ENCODE measurements at regions not wholly inside any gene's neighbourhood (a gene's known extent, or its start where the extent isn't known, plus 50 kb on each side); places are given as distances from the start of the nearest gene placed in this dataset.
A peak's percentile ranks its signal among the peaks of the same experiment; 100 is the strongest.
"Not testable (repeated sequence)": the region's sequence is repeated elsewhere in the genome, so short reads cannot be mapped to it uniquely, and the experiment has no call there.

GRCh38 chr3:163555918-163556317, 1522.4 kb downstream of the SI start:
- no peak for DNase-seq (ENCODE audit: low read depth, low spot score)

GRCh38 chr3:163552659-163552966, 1525.7 kb downstream of the SI start:
- no peak for DNase-seq (ENCODE audit: low read depth, low spot score)

GRCh38 chr3:163551915-163552658, 1526.2 kb downstream of the SI start:
- not testable (repeated sequence) for DNase-seq (ENCODE audit: low read depth, low spot score)

GRCh38 chr3:163548015-163548414, 1530.3 kb downstream of the SI start:
- no peak for DNase-seq (ENCODE audit: low read depth, low spot score)

- no peak for DNase-seq (ENCODE audit: low read depth, low spot score)
These were observed 1531.1 kb downstream of the SI start for GRCh38 chr3:163547014-163547685.

- DNase-seq (ENCODE audit: low read depth, low spot score), result no peak
These were observed 1534.6 kb downstream of the SI start for GRCh38 chr3:163543662-163544061.

GRCh38 chr3:163541629-163542028, 1536.7 kb downstream of the SI start:
- no peak for DNase-seq (ENCODE audit: low read depth, low spot score)

- no peak for DNase-seq (ENCODE audit: low read depth, low spot score)
These were observed 1539.9 kb downstream of the SI start for GRCh38 chr3:163538387-163538786.

GRCh38 chr3:163533381-163533780, 1544.9 kb downstream of the SI start:
- no peak for DNase-seq (ENCODE audit: low read depth, low spot score)

- no peak for DNase-seq (ENCODE audit: low read depth, low spot score)
These were observed 1554.9 kb downstream of the SI start for GRCh38 chr3:163523375-163523774.

GRCh38 chr3:163521261-163521660, 1557.0 kb downstream of the SI start:
- no peak for DNase-seq (ENCODE audit: low read depth, low spot score)

- DNase-seq (ENCODE audit: low read depth, low spot score), result no peak
These were observed 1560.2 kb downstream of the SI start for GRCh38 chr3:163518065-163518464.

- no peak for DNase-seq (ENCODE audit: low read depth, low spot score)
These were observed 1565.1 kb downstream of the SI start for GRCh38 chr3:163513149-163513657.

GRCh38 chr3:163508206-163508605, 1570.1 kb downstream of the SI start:
- DNase-seq (ENCODE audit: low read depth, low spot score), result no peak

GRCh38 chr3:163504974-163505373, 1573.3 kb downstream of the SI start:
- DNase-seq (ENCODE audit: low read depth, low spot score), result no peak

GRCh38 chr3:163499736-163500219, 1578.5 kb downstream of the SI start:
- DNase-seq (ENCODE audit: low read depth, low spot score), result not testable (repeated sequence)

GRCh38 chr3:163498842-163499735, 1579.2 kb downstream of the SI start:
- not testable (repeated sequence) for DNase-seq (ENCODE audit: low read depth, low spot score)

- no peak for DNase-seq (ENCODE audit: low read depth, low spot score)
These were observed 1586.6 kb downstream of the SI start for GRCh38 chr3:163491714-163492113.

- peak; percentile 4 for DNase-seq (ENCODE audit: low read depth, low spot score)
These were observed 1588.2 kb downstream of the SI start for GRCh38 chr3:163490119-163490518.

GRCh38 chr3:163482695-163483094, 1595.6 kb downstream of the SI start:
- no peak for DNase-seq (ENCODE audit: low read depth, low spot score)

- no peak for DNase-seq (ENCODE audit: low read depth, low spot score)
These were observed 1596.6 kb downstream of the SI start for GRCh38 chr3:163481738-163482137.

GRCh38 chr3:163476179-163476578, 1602.1 kb downstream of the SI start:
- DNase-seq (ENCODE audit: low read depth, low spot score), result no peak
